WTC11 (cell line): ENCODE measurements at regions not wholly inside any gene's neighbourhood (a gene's known extent, or its start where the extent isn't known, plus 50 kb on each side); places are given as distances from the start of the nearest gene placed in this dataset.
"Not testable (repeated sequence)": the region's sequence is repeated elsewhere in the genome, so short reads cannot be mapped to it uniquely, and the experiment has no call there.

ENCODE experiments used
- ATAC-seq: fragments of 200-7000 bp; cut with Tn5 transposase; 2 replicates; pipeline ENCODE4 v1.10.0; 2021; ENCODE audit warnings: mild to moderate bottlenecking, moderate library complexity
- CTCF ChIA-PET: fragments of 300-600 bp; sonication (Branson Sonifier 250); formaldehyde crosslinking; loops from one replicate; lab custom pipeline; 2021; ENCODE audit warnings: antibody characterized with exemption; lab: Charles Lee
- POLR2A ChIA-PET: fragments of 350-600 bp; sonication (Branson Sonifier 250); formaldehyde crosslinking; loops from one replicate; lab custom pipeline; 2021; ENCODE audit warnings: antibody characterized with exemption; lab: Charles Lee
- DNase-seq: peaks from one replicate; pipeline ENCODE4 v3.0.0; 2021; ENCODE audit warnings: low spot score
- H3K27ac Mint-ChIP-seq: 2 replicates; pipeline ENCODE4 v1.8.0; 2021; ENCODE audit warnings: mixed read lengths
- H3K27me3 Mint-ChIP-seq: 2 replicates; pipeline ENCODE4 v1.8.0; 2021; ENCODE audit warnings: low read depth, mild to moderate bottlenecking, moderate library complexity, mixed read lengths
- H3K36me3 Mint-ChIP-seq: 2 replicates; pipeline ENCODE4 v1.8.0; 2021; ENCODE audit warnings: mixed read lengths
- H3K4me1 Mint-ChIP-seq: 2 replicates; pipeline ENCODE4 v1.8.0; 2022; ENCODE audit warnings: mixed read lengths
- H3K4me3 Mint-ChIP-seq: 2 replicates; pipeline ENCODE4 v1.8.0; 2021; ENCODE audit warnings: mild to moderate bottlenecking, moderate library complexity, mixed read lengths
- H3K9me3 Mint-ChIP-seq: 2 replicates; pipeline ENCODE4 v1.8.0; 2021; ENCODE audit warnings: mixed read lengths
- ATF1 ChIP-seq: sonication (generic); formaldehyde crosslinking; IDR thresholded peaks from 2 replicates; pipeline ENCODE4 v1.8.1; 2023; ENCODE audit warnings: mild to moderate bottlenecking, moderate library complexity, missing genetic modification reagents
- ELF4 ChIP-seq: sonication (generic); formaldehyde crosslinking; IDR thresholded peaks from 2 replicates; pipeline ENCODE4 v1.8.1; 2022; ENCODE audit warnings: low read depth, mild to moderate bottlenecking, moderate library complexity, missing genetic modification reagents
- EMX1 ChIP-seq: fragments of 250-450 bp; sonication (Bioruptor Pico); IDR thresholded peaks from 2 replicates; pipeline ENCODE4 v1.8.0; 2021; ENCODE audit warnings: mild to moderate bottlenecking
- ETV6 ChIP-seq: sonication (generic); formaldehyde crosslinking; IDR thresholded peaks from 2 replicates; pipeline ENCODE4 v1.8.1; 2022; ENCODE audit warnings: mild to moderate bottlenecking, missing genetic modification reagents
- FOXJ3 ChIP-seq: sonication (generic); formaldehyde crosslinking; IDR thresholded peaks from 2 replicates; pipeline ENCODE4 v1.9.0; 2021; ENCODE audit warnings: missing genetic modification reagents, mild to moderate bottlenecking, borderline replicate concordance
- FOXP1 ChIP-seq: sonication (generic); formaldehyde crosslinking; IDR thresholded peaks from 2 replicates; pipeline ENCODE4 v1.8.0; 2022; ENCODE audit warnings: missing genetic modification reagents, mild to moderate bottlenecking, moderate library complexity, borderline replicate concordance
- GRHL2 ChIP-seq: fragments of 250-450 bp; sonication (Bioruptor Pico); IDR thresholded peaks from 2 replicates; pipeline ENCODE4 v1.8.0; 2022; ENCODE audit warnings: mild to moderate bottlenecking, moderate library complexity; ENCODE audit not compliant: insufficient replicate concordance, severe bottlenecking
- GTF2I ChIP-seq: fragments of 250-450 bp; sonication (Bioruptor Pico); conservative IDR thresholded peaks from 2 replicates; pipeline ENCODE4 v1.4.0; 2021; ENCODE audit warnings: mild to moderate bottlenecking
- HMGA2 ChIP-seq: fragments of 250-450 bp; sonication (Bioruptor Pico); IDR thresholded peaks from 2 replicates; pipeline ENCODE4 v1.4.0; 2021; ENCODE audit warnings: mild to moderate bottlenecking, moderate library complexity
- MYBL2 ChIP-seq: sonication (generic); formaldehyde crosslinking; IDR thresholded peaks from 2 replicates; pipeline ENCODE4 v1.8.1; 2023; ENCODE audit warnings: mild to moderate bottlenecking, moderate library complexity, missing genetic modification reagents
- NFE2L1 ChIP-seq: sonication (generic); formaldehyde crosslinking; IDR thresholded peaks from 2 replicates; pipeline ENCODE4 v1.8.1; 2023; ENCODE audit warnings: missing genetic modification reagents
- PRRX2 ChIP-seq: fragments of 250-450 bp; sonication (Bioruptor Pico); IDR thresholded peaks from 2 replicates; pipeline ENCODE4 v1.8.0; 2021; ENCODE audit warnings: mild to moderate bottlenecking
- RELA ChIP-seq: sonication (generic); formaldehyde crosslinking; IDR thresholded peaks from 2 replicates; pipeline ENCODE4 v1.8.1; 2022; ENCODE audit warnings: missing genetic modification reagents, mild to moderate bottlenecking, borderline replicate concordance
- SMAD3 ChIP-seq: sonication (generic); formaldehyde crosslinking; IDR thresholded peaks from 2 replicates; pipeline ENCODE4 v1.8.0; 2022; ENCODE audit warnings: missing genetic modification reagents, mild to moderate bottlenecking, borderline replicate concordance
- SOX15 ChIP-seq: fragments of 250-450 bp; sonication (Bioruptor Pico); IDR thresholded peaks from 2 replicates; pipeline ENCODE4 v1.9.0; 2021; ENCODE audit warnings: mild to moderate bottlenecking
- SP1 ChIP-seq: sonication (generic); formaldehyde crosslinking; conservative IDR thresholded peaks from 2 replicates; pipeline ENCODE4 v1.8.1; 2022; ENCODE audit warnings: missing genetic modification reagents
- ZBTB21 ChIP-seq: sonication (generic); formaldehyde crosslinking; IDR thresholded peaks from 2 replicates; pipeline ENCODE4 v1.8.1; 2023; ENCODE audit warnings: mild to moderate bottlenecking, missing genetic modification reagents, borderline replicate concordance
- ZNF121 ChIP-seq: sonication (generic); formaldehyde crosslinking; IDR thresholded peaks from 2 replicates; pipeline ENCODE4 v1.8.0; 2023; ENCODE audit warnings: missing genetic modification reagents
- ZNF219 ChIP-seq: sonication (generic); formaldehyde crosslinking; IDR thresholded peaks from 2 replicates; pipeline ENCODE4 v1.8.0; 2023; ENCODE audit warnings: missing genetic modification reagents, mild to moderate bottlenecking, borderline replicate concordance
- ZNF317 ChIP-seq: sonication (generic); formaldehyde crosslinking; IDR thresholded peaks from 2 replicates; pipeline ENCODE4 v1.8.1; 2023; ENCODE audit warnings: low read depth, mild to moderate bottlenecking, moderate library complexity, missing genetic modification reagents, borderline replicate concordance
- TF ChIP-seq, protein P1 (sequence below): fragments of 250-450 bp; sonication (Bioruptor Pico); conservative IDR thresholded peaks from 2 replicates; pipeline ENCODE4 v1.9.0; 2021; ENCODE audit warnings: mild to moderate bottlenecking
- TF ChIP-seq, protein P2 (sequence below): sonication (generic); formaldehyde crosslinking; IDR thresholded peaks from 2 replicates; pipeline ENCODE4 v1.8.0; 2023; ENCODE audit warnings: missing genetic modification reagents, mild to moderate bottlenecking, borderline replicate concordance
- TF ChIP-seq, protein P3 (sequence below): fragments of 250-450 bp; sonication (Bioruptor Pico); IDR thresholded peaks from 2 replicates; pipeline ENCODE4 v1.8.0; 2021; ENCODE audit warnings: mild to moderate bottlenecking
- TF ChIP-seq, protein P4 (sequence below): sonication (generic); formaldehyde crosslinking; IDR thresholded peaks from 2 replicates; pipeline ENCODE4 v1.8.1; 2023; ENCODE audit warnings: mild to moderate bottlenecking, missing genetic modification reagents

DNA sequence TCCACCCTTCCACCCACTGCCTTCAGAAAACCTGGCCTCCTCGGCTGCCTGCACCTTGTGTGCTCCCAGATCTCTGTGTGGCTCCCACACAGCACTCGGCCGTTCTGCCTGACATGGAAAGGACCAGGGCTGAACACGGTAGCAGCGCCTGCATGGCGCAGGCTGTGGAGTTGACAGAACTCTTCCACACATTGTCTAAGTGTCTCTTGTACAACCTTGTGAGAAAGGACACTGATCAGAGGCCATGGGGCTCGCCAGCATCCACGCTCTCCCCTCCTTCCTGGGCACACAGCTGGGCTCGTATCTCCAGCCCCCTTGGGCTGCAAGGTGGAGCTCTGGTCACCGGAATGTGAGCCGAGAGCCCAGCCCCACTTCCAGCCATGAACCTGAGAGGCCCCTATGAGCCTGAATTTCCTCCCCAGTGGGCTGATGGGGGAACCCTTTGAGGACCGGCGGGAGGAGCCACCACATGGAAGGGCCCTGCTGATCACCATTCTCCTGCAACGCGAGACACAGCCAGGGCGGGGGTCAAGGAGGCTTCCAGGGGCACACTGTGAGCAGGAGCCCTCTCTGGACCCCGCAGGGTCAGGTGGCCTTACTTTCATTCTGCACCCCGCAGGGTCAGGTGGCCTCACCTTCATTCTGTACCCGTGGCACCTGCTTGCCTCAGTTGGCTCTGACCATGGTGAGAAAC is 314.2 kb upstream of the MYT1L start (continued):
- TF ChIP-seq SP1: no peak
- TF ChIP-seq SOX15: no peak
- no peak for TF ChIP-seq ZNF219 (CRISPR knock-in tag)
- TF ChIP-seq MYBL2 (CRISPR knock-in tag): no peak
- TF ChIP-seq ZNF317 (CRISPR knock-in tag): no peak
- no peak for TF ChIP-seq EMX1 (CRISPR knock-in tag)
- TF ChIP-seq ZBTB21: no peak
- no peak for TF ChIP-seq HMGA2 (CRISPR knock-in tag)
- TF ChIP-seq ETV6 (CRISPR knock-in tag): no peak
- TF ChIP-seq, protein P1, sequence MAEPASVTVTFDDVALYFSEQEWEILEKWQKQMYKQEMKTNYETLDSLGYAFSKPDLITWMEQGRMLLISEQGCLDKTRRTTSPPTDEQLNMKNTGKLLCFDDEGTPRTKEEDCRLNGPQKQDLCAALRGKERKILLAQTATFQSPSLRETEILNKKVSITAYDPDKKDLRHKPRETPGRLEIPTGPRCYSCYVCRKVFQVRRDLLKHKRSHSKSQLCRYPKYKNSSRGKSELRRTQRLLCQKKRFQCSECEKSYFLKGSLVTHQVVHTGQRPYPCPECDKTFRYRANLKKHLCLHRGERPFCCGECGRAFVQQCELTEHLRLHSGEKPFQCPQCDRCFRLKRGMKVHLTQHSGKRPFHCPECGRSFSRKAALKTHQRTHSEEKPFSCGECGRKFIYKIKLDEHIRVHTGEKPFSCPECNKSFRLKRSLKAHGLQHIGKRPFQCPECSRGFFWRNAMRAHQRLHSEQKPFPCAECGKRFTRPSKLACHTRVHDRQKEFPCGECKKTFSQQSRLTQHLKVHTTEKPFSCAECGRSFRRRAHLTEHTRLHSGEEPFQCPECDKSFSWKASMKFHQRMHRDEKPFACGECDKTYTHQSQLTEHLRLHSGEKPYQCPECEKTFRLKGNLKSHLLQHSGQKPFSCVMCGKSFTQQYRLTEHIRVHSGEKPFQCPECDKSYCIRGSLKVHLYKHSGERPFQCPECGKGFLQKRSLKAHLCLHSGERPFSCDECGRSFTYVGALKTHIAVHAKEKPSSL (CRISPR knock-in tag): no peak
- no peak for TF ChIP-seq GTF2I (CRISPR knock-in tag)
- no peak for TF ChIP-seq RELA
- TF ChIP-seq ZNF121 (CRISPR knock-in tag): no peak
- no peak for TF ChIP-seq FOXP1 (CRISPR knock-in tag)
- TF ChIP-seq, protein P2, sequence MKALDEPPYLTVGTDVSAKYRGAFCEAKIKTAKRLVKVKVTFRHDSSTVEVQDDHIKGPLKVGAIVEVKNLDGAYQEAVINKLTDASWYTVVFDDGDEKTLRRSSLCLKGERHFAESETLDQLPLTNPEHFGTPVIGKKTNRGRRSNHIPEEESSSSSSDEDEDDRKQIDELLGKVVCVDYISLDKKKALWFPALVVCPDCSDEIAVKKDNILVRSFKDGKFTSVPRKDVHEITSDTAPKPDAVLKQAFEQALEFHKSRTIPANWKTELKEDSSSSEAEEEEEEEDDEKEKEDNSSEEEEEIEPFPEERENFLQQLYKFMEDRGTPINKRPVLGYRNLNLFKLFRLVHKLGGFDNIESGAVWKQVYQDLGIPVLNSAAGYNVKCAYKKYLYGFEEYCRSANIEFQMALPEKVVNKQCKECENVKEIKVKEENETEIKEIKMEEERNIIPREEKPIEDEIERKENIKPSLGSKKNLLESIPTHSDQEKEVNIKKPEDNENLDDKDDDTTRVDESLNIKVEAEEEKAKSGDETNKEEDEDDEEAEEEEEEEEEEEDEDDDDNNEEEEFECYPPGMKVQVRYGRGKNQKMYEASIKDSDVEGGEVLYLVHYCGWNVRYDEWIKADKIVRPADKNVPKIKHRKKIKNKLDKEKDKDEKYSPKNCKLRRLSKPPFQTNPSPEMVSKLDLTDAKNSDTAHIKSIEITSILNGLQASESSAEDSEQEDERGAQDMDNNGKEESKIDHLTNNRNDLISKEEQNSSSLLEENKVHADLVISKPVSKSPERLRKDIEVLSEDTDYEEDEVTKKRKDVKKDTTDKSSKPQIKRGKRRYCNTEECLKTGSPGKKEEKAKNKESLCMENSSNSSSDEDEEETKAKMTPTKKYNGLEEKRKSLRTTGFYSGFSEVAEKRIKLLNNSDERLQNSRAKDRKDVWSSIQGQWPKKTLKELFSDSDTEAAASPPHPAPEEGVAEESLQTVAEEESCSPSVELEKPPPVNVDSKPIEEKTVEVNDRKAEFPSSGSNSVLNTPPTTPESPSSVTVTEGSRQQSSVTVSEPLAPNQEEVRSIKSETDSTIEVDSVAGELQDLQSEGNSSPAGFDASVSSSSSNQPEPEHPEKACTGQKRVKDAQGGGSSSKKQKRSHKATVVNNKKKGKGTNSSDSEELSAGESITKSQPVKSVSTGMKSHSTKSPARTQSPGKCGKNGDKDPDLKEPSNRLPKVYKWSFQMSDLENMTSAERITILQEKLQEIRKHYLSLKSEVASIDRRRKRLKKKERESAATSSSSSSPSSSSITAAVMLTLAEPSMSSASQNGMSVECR (CRISPR knock-in tag): no peak
- TF ChIP-seq, all 79 proteins: peak for 0

DNA sequence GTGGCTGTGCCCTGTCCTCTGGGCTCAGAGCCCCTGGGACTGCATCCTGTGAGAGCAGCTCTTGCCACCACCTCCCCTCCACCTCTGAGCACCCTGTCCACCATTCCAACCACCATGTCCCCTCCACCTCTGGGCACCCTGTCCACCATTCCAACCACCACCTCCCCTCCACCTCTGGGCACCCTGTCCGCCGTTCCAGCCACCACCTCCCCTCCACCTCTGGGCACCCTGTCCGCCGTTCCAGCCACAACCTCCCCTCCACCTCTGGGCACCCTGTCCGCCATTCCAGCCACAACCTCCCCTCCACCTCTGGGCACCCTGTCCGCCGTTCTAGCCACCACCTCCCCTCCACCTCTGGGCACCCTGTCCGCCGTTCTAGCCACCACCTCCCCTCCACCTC is 313.7 kb upstream of the MYT1L start:
- H3K27me3 Mint-ChIP-seq, POLR2A ChIA-PET, H3K27ac Mint-ChIP-seq, H3K36me3 Mint-ChIP-seq, DNase-seq, ATAC-seq, H3K4me3 Mint-ChIP-seq: not testable (repeated sequence)
- Mint-ChIP-seq H3K4me1 (peaks cover 17% of the 10 kb centered on the region), H3K9me3 (peaks cover 17% of the 10 kb centered on the region)
- CTCF ChIA-PET: interaction anchor here (0.5 kb wide), 1 partner anchor 455 kb away, joined by 4 read pairs; no protein-coding TSS in a partner anchor

DNA sequence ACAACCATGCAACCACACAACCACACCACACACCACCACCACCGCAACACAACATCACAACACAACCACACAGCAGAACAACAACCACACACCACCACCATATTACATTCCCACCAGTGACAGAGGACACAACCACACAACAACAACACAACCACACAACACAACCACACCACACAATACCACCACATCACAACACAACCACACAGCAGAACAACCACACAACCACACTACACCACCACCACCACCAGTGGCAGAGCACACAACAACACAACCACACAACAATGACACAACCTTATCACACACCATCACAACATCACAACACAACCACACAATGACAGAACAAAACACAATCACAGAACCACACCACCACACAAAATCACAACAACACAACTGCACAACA is 313.0 kb upstream of the MYT1L start:
- Mint-ChIP-seq H3K4me3 (no peak overlapping the region), H3K27me3 (no peaks in the 10 kb centered on the region), H3K27ac (peak overlapping the region; percentile 8; the same call in 1 of the 2 replicates), H3K4me1 (peaks cover 19% of the 10 kb centered on the region), H3K36me3 (no peaks in the 10 kb centered on the region), H3K9me3 (peaks cover 17% of the 10 kb centered on the region)
- POLR2A ChIA-PET: no interaction called here
- ATAC-seq (no peak), DNase-seq (no peak)
- CTCF ChIA-PET: no interaction called here
- TF ChIP-seq ZNF219 (CRISPR knock-in tag) (no peak), ELF4 (CRISPR knock-in tag) (no peak), FOXJ3 (CRISPR knock-in tag) (no peak), SMAD3 (no peak), ETV6 (CRISPR knock-in tag) (no peak), NFE2L1 (CRISPR knock-in tag) (no peak), PRRX2 (CRISPR knock-in tag) (no peak), GRHL2 (CRISPR knock-in tag) (no peak), ATF1 (no peak)
- TF ChIP-seq, protein P3, sequence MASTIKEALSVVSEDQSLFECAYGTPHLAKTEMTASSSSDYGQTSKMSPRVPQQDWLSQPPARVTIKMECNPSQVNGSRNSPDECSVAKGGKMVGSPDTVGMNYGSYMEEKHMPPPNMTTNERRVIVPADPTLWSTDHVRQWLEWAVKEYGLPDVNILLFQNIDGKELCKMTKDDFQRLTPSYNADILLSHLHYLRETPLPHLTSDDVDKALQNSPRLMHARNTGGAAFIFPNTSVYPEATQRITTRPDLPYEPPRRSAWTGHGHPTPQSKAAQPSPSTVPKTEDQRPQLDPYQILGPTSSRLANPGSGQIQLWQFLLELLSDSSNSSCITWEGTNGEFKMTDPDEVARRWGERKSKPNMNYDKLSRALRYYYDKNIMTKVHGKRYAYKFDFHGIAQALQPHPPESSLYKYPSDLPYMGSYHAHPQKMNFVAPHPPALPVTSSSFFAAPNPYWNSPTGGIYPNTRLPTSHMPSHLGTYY: no peak
- TF ChIP-seq, protein P4, sequence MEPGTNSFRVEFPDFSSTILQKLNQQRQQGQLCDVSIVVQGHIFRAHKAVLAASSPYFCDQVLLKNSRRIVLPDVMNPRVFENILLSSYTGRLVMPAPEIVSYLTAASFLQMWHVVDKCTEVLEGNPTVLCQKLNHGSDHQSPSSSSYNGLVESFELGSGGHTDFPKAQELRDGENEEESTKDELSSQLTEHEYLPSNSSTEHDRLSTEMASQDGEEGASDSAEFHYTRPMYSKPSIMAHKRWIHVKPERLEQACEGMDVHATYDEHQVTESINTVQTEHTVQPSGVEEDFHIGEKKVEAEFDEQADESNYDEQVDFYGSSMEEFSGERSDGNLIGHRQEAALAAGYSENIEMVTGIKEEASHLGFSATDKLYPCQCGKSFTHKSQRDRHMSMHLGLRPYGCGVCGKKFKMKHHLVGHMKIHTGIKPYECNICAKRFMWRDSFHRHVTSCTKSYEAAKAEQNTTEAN (CRISPR knock-in tag): no peak
